NCI-H1436 (cell line): ENCODE measurements at regions not wholly inside any gene's neighbourhood (a gene's known extent, or its start where the extent isn't known, plus 50 kb on each side); places are given as distances from the start of the nearest gene placed in this dataset.
"Not testable (repeated sequence)": the region's sequence is repeated elsewhere in the genome, so short reads cannot be mapped to it uniquely, and the experiment has no call there.

Source experiments
- DNase-seq: peaks from one replicate; lab custom pipeline; 2025; lab: John Stamatoyannopoulos, UW

DNA sequence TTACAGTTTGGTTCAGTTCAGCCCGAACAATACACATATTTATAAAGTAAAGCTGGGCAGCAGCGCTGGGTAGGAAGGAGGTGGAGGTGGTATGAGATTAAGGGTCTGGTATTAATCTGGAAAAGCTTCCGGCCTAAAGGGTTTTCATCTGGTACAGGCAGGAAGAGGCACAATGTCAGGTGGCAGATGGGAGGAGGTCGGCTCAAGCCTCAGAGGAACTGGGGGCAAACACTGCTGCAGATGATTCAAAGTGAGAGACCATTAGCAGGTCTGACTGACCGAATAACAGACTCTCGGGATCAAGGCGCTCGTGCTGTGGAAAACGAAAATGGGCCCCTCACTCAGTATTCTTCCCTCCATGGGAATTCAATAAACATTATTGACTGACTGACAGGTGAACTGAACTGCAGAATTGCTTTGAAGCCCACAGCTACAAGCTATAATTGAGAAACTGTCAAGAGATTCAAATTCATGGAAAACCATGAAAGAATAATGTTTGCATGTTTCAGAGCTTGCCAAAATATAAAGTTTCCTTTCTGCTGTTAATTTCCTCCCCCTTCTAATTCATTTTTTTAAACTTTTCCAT is 75.3 kb downstream of the TMEM167A start:
- DNase-seq, result no peak

DNA sequence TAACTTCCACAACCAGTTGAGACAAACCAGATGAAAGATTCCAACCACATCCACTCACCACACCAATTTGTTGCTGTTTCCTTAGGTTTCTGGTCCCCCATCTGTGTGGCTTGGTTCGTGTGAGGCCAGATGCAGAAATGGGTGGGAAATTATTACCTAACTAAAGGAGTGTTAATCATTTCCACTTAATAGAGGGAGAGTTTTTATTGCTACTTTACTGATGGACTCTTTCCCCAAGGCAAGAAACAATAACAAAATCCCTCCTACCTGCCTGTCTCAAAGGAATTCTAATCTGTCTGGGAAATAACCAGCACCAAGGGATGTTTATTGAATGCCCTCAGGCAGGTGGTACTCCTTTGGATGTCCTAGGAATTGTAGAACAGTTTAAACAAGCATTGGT is 76.3 kb downstream of the TMEM167A start:
- no peak for DNase-seq

DNA sequence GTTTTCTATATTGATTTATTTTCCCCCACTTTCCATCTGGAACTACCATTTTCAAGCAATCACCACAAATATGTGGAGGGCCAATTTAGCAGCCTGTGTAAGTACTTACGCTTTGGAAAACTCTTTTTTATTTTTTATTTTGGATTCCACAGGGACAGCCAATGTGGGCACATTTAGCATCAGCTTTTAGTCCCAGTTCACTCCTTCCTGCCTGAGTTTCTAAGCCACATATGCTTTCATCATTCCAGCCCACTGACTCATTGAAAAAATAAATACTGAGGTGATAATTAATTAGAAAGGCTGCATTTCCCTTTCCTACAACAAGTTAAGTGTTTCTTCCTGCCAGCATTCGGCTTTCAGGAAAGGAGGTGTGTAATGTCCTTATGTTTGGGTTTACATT is 76.8 kb downstream of the TMEM167A start:
- DNase-seq, result no peak

DNA sequence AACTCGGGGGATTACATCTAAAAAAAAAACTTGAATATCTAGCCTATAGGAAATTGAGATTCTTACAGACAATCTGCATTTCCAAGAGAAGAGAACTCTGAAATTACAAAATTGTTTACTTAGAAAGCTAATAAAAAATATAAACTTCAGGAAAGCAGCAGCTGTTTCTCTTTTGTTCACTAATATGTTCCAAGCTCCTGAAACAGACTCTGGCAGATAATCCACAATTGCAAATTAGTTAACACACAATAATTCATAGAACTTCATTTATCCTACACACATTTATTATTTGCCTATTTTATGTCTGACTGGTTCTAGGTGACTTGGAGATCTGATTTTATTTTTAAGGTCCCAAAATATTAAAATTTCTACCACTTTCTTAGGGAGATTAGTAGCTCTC is 83.8 kb downstream of the TMEM167A start:
- DNase-seq, result no peak

DNA sequence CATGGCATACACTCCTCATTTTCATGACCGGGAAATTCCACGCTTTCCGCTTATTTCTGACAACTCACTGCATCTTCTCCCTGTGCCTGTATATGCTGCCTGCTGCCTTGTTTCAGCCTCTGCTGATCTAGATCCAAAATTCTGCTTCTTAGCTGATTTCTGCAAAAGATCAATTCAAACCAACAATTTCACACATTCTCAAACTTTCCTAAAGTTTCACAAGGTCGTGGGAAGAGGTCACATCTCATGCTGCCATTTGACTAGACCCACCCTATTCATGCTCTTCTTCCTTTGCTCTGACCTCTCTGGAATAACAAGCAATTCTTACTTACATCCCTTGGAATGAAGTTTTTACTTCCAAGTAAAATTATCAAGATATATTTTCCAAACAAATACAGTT is 84.5 kb downstream of the TMEM167A start:
- DNase-seq, result no peak

DNA sequence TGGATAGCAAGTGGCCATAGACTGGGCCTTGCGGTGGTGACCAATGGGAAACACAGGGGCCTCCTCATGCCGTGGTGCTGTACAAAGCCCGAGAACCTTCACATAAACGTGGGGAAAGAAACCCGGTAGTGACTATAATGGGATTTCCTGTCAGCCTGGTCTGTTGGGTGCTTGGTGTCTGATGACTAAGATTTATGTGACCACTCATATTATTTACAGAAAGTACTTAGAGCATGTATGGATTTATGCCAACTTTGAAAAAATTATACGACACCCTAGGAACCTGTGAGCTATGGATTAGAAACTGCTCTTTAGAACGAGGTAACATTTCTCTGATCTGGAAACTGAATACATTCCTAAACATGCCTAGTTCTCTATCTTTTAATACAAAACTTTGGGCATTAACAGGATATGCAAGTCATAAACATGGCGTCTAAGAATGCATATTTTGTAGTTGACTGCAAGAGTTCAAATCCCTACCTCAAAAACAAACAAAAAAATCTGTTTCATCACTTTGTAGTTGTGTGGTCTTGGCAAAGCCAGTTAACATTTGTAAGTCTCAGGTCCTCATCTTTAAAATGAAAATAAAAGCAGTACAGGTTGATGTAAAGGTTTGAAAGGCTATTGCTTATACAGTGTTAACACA is 85.4 kb downstream of the TMEM167A start:
- DNase-seq, result no peak

DNA sequence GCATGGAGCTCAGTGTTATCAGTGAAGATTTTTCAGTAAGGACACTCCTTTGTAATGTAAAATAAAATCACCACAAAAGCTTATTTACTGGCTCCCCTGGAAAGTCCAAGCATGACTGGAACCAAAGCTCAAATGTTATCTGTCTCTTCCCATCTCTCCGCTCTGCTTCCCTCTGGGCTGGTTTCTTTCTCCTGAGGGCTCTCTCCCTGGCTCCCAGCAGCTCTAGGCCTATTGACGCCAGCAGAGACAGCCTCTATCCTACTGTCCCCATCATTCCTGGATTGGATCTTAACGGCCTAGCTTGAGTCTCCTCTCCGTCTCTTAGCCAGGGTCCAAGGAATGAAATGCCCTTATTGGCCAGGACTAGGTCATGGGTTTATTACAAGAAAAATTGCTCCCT is 86.1 kb downstream of the TMEM167A start:
- DNase-seq, result no peak

DNA sequence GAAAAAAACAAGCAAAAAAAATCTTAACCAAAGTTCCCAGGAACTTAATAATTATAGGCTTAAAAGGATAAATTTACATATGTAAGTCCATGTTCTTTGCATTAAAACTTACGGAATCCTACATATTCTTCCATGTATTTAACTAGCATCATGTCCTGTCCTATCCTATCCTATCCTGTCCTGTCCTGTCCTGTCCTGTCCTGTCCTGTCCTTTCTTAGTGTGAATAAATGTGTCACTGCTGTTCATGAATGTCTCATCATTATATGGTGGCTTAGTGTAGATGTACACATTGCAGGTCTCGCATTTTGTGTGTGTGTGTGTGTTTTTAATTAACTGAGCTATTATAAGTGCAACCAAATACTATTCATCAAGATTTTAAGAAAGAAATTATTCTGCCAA is 90.0 kb downstream of the TMEM167A start:
- DNase-seq, result no peak

DNA sequence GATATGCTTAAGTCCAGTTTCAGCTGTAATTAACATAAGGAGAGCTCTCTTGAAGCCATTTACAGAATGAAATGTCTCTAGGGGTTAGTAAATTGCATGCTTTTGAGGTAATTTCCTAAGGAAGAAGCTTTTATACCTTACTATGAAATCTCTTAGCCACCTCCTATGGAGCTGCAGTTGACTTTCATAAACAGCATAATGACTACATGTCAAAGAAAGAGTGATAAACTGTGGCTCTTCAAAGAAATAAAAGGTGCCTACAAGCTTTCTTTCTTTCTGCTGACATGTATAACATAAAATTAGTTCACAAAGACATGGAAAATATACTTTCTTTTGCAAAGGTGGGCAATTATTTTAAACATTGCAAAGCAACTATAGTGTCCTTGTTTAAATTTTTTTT is 90.8 kb downstream of the TMEM167A start:
- peak; percentile 92 for DNase-seq

DNA sequence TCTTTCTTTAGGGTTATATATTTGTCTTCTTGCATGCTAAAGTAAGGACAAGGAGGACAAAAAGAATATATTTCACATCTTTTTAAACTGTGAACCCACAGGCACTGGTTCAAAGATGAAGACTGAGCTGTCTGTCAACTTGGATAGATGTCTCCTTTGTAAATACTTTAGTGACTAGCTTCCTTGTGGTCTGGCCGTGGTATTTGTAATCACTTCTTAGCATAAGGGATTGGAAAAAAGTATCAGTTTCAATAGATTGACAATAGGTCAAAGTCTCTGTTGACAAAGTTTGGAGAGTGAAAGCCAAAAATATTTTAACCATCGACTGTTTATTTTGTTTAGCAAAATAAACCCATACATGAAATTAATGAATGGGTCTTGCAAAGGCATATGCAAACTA is 91.4 kb downstream of the TMEM167A start:
- DNase-seq, result no peak

DNA sequence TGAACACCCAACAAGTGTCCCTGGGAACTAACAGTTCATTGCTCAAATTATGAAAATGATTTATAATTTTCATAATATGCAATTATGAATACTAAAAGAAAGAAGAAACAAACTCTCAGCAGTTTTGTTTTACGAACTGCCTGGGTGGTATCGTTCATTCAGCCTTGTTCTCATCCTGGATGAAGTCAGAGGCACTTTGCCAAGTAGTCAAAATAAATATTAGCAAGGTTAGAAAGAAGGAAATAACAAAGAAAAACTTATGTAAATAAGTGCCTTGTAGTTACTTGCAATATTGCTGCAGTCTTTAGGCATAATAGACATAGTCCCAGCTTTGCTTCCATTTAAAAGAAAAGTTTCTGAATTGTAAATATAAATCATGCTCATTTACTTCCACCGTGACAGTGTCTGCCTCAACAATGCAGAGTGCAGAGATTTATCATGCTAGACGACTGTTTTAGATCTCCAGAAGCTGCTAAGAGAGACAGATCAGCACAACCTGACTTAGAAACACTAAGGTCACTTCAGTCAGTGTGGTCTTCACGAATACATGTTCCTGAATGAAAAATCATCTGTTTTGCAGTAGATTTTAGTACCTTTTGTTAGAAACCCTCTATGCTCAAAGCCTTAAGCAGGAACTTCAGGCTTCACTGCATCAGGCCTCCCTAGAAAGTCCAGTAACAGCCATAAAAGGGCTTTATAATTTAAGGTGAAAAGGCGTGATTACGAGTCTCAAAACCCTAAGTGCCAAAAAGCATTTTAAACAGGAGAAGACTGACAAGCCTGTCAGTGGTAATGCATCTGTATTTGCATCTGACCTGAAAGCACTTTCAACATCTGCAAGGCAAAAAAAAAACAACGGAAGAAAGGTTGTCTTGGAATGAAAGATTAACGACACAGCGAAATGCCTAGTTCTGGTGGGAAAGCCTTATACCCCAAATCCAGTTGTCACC is 92.1 kb downstream of the TMEM167A start:
- no peak for DNase-seq

DNA sequence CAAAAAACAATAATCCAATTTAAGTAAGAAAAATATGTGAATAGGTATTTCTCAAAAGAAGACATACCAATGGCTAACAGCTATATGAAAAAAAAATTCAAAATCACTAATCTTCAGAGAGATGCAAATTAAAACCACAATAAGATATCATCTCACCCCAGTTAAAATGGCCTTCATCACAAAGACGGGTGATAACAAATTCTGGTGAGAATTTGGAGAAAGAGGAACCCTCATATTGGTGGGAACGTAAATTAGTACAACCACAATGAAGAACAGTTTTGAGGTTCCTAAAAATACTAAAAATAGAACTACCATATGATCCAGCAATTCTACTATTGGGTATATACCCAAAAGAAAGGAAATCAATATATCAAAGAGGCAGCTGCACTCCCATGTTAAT is 94.3 kb downstream of the TMEM167A start:
- no peak for DNase-seq

DNA sequence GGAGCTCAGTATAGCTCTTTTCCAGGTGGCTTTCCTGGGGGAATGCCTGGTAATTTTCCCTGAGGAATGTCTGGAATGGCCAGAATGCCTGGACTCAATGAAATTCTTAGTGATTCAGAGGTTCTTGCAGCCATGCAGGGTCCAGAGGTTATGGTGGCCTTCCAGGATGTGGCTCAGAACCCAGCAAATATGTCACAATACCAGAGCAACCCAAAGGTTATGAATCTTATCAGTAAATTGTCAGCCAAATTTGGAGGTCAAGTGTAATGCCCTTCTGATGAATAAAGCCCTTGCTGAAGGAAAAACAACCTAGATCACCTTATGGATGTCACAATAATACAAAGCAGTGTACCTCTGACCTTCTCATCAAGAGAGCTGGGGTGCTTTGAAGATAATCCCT is 100.3 kb downstream of the TMEM167A start:
- not testable (repeated sequence) for DNase-seq

DNA sequence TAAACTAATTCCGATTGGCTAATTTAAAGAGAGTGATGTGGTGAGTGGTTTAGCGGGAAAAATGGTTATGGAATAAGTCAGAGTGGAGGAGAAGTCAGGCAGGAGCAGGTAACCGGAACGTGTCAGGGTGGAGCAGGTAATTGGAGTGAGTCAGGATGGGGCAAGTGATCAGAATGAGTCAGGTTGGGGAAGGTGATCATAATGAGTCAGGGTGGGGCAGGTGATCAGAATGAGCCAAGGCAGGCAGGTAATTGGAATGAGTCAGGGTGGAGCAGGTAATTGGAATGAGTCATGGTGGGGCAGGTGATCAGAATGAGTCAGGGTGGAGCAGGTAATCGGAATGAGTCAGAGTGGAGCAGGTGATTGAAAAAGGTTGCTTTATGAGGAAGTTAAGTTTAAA is 101.4 kb downstream of the TMEM167A start:
- no peak for DNase-seq

DNA sequence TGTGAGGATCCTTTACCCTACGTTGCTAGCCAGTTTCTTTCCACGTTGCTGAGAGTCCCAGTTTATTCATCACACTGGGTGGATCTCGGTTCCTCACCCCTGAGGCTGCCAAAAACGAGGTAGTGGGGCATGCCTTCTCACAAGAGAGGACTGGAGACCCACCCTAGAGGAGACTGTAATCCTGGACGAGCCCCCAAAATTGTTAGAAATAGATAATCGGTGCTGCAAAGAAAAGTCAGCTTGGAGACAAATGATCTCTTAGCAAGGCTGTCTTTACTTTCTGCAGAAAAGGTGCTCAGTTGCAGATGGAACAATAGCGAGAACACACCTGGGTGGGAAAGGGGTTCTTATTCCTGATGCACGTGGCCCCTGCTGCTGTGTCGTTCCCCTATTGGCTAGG is 101.8 kb downstream of the TMEM167A start:
- DNase-seq, result no peak

DNA sequence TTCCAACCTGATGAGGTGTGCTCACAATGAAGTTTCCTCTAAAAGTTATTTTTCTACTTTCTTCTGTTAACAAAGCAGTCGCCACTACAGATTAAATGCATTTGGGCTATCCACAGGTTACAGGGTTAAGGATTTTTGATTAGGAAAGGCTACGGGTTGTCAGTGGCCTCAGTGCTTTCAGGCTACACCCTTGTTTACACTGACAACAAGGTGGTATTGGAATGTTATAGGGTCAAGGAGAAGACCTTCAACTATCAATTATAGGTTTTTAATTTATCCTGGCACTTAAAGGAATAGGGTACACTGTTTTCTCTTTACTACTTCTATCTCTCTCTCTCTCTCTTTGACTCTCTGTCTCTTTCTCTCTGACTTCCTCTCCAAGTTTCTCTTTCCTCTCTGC is 102.8 kb downstream of the TMEM167A start:
- not testable (repeated sequence) for DNase-seq

DNA sequence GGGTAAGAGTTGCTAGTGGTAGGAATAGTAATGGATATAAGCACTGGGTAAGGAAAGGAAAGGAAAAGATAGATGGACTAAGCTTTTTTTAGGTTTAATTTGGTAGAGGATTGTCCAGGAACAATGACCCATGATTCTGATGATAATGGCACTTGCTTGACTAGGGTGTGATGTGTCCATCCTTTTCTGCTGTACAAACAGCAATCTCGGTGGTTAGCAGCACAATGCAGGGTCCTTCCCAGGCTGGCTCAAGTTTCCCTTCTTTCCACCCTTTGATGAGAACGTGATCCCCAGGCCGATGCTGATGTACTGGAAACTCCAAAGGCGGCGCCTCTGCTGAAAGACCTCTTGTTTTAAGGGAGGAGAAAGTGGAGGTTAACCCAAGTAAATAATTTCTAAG is 105.3 kb downstream of the TMEM167A start:
- DNase-seq, result no peak

DNA sequence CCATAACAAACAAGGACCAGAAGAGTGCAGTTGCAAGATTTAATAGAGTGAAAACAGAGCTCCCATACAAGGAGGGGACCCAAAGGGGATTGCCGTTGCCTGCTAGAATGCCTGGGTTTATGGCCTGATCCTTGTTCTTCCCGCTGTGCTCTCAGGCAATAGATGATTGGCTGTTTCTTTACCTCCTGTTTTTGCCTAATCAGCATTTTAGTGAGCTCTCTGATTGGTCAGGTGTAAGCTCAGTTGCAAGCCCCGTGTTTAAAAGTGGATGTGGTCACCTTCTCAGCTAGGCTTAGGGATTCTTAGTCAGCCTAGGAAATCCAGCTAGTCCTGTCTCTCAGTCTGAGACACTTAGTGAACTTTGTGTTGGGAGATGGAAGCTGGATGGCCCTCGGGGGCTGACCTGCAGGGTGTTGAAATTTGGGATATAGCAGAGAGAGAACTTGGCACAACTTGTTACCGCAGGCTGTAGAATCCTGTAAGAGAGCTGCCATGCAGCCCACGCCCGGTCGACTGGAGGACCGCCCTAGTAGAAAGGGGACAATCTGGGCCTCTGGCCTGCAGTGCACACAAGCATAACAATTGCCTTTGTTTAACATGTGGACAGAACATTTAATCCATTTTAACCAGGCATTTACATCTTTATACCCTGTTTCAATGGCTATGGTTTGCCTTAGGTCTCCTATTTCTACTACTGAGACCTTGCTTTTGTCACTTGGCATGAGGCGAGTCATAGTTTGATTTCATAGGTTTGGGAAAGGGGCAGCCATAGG is 106.0 kb downstream of the TMEM167A start:
- not testable (repeated sequence) for DNase-seq

DNA sequence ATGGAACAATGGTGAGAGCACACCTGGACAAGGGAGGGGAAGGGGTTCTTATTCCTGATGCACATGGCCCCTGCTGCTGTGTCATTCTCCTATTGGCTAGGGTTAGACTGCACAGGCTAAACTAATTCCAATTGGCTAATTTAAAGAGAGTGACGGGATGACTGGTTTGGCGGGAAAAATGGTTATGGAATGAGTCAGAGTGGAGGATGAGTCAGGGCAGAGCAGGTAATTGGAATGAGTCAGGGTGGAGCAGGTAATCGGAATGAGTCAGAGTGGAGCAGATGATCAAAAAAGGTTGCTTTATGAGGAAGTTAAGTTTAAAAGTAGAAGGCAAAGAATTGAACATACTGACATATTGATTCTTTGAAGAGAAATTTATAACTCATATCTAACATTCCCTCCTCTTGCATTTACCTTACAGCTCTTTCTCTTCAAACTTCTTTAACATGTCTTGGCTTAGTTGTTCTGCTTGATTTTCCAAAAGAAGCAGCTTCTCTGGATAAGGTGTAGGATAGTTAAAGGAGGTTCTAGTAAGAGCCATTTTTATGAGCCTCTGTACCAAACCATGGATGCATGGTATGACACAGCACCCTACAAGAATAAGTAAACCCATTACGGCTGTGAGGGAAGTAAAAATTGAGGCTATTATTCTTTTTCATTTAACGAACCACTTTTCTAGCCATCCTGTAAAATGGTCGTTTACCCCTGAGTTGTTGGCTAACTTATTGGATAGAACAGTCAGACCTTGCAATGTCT is 107.8 kb downstream of the TMEM167A start:
- DNase-seq, result not testable (repeated sequence)

DNA sequence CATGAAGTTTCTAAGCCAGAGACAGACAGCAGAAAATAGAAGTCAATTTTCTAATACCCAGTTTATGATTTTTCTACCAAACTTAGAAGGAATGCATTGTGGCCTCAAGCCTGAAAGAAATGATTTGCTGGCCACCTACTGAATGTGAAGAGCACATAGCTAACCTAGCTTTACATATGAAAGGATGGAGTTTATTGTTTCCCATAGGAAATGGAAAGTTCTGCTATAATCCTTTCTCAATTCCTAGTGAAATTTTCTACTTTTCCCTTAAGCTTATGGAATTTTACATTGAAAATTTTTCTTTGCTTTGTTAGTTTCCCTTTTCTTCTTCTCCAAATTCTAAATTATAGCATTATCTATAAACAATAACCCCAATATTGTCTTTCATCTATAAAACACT is 110.1 kb downstream of the TMEM167A start:
- no peak for DNase-seq

DNA sequence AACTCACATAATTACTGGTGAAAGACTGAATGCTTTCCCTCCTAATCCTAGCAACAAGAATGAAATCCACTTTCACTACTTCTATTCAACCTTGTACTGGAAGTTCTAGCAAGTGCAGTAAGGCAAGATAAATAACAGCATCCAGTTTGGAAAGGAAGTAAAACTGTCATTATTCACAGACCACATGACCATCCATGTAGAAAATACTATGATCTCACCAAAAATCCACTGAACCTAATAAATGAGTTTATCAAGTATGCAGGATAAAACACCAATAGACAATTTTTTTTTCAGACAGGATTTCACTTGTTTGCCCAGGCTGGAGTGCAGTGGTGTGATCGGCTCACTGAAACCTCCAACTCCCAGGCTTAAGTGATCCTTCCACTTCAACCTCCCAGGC is 117.7 kb downstream of the TMEM167A start:
- DNase-seq, result no peak

DNA sequence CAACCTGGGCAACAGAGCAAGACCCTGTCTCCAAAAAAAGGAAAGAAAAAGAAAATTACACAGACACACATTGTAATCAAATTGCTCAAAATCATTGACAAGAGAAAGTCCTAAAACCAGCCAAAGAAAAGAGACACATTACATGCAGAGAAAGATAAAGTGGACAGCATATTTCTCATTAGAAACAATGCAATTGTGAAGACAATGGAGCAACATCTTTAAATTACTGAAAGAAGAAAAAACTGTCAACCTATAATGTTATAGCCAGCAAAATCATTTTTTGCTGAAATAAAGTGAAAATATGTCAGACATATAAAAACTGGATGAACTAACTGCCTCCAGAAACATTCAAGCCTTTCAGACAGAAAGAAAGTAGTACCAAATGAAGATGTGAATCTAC is 120.6 kb downstream of the TMEM167A start:
- DNase-seq, result no peak
